Trophoblast cell (in vitro differentiated cells and primary cell): ENCODE measurements at regions not wholly inside any gene's neighbourhood (a gene's known extent, or its start where the extent isn't known, plus 50 kb on each side); places are given as distances from the start of the nearest gene placed in this dataset.
"Not testable (repeated sequence)": the region's sequence is repeated elsewhere in the genome, so short reads cannot be mapped to it uniquely, and the experiment has no call there.

Experiments
- DNase-seq, 2 donors: peaks; one replicate each; pipeline ENCODE4 v3.0.0-alpha.2; 2016
- H2AFZ ChIP-seq: 2 replicates; pipeline ENCODE4 v1.6.1; 2013; ENCODE audit warnings: low read length, moderate library complexity, mild to moderate bottlenecking; ENCODE audit not compliant: insufficient read depth, poor library complexity
- H2AK5ac ChIP-seq: 2 replicates; pipeline ENCODE4 v1.6.1; 2013; ENCODE audit warnings: mild to moderate bottlenecking, low read length
- H2BK120ac ChIP-seq: 2 replicates; pipeline ENCODE4 v1.6.1; 2013; ENCODE audit warnings: low read length, mild to moderate bottlenecking, moderate library complexity; ENCODE audit not compliant: insufficient read depth, poor library complexity
- H2BK12ac ChIP-seq: 2 replicates; pipeline ENCODE4 v1.6.1; 2013; ENCODE audit warnings: mild to moderate bottlenecking, low read length, moderate library complexity
- H2BK5ac ChIP-seq: 2 replicates; pipeline ENCODE4 v1.6.1; 2013; ENCODE audit warnings: low read length, low read depth, moderate library complexity, mild to moderate bottlenecking; ENCODE audit not compliant: poor library complexity
- H3K14ac ChIP-seq: 2 replicates; pipeline ENCODE4 v1.6.1; 2013; ENCODE audit warnings: mild to moderate bottlenecking, low read length
- H3K18ac ChIP-seq: 2 replicates; pipeline ENCODE4 v1.6.1; 2013; ENCODE audit warnings: mild to moderate bottlenecking, low read length
- H3K23ac ChIP-seq: 2 replicates; pipeline ENCODE4 v1.6.1; 2013; ENCODE audit warnings: low read length
- H3K27ac ChIP-seq: 2 replicates; pipeline ENCODE4 v1.5.1; 2013; ENCODE audit warnings: low read depth, mild to moderate bottlenecking, inconsistent platforms, low read length, moderate library complexity
- H3K27me3 ChIP-seq: 2 replicates; pipeline ENCODE4 v1.6.1; 2013; ENCODE audit warnings: inconsistent platforms, mild to moderate bottlenecking, low read length, moderate library complexity; ENCODE audit not compliant: insufficient read depth
- H3K36me3 ChIP-seq, 2 experiments: 1 replicate in 1 of 2; 2 replicates in 1 of 2; pipeline ENCODE4 v1.6.1; 2013; ENCODE audit warnings: low read length in 2 of 2, mild to moderate bottlenecking in 2 of 2, moderate library complexity in 1 of 2; ENCODE audit not compliant: insufficient read depth in 2 of 2, control insufficient read depth in 1 of 2
- H3K4ac ChIP-seq: 2 replicates; pipeline ENCODE4 v1.6.1; 2013; ENCODE audit warnings: low read depth, mild to moderate bottlenecking, low read length, moderate library complexity
- H3K4me1 ChIP-seq, 2 experiments: 1 replicate in 1 of 2; 2 replicates in 1 of 2; pipeline ENCODE4 v1.6.1; 2013; ENCODE audit warnings: low read length in 2 of 2, mild to moderate bottlenecking in 2 of 2, moderate library complexity in 1 of 2; ENCODE audit not compliant: insufficient read depth in 2 of 2, control insufficient read depth in 1 of 2
- H3K4me2 ChIP-seq: 2 replicates; pipeline ENCODE4 v1.6.1; 2013; ENCODE audit warnings: inconsistent platforms, mild to moderate bottlenecking, low read length, moderate library complexity
- H3K4me3 ChIP-seq: 2 replicates; pipeline ENCODE4 v1.5.1; 2013; ENCODE audit warnings: mild to moderate bottlenecking, low read depth, low read length, inconsistent platforms
- H3K79me1 ChIP-seq: one replicate; pipeline ENCODE4 v1.6.1; 2013; ENCODE audit warnings: low read length
- H3K79me2 ChIP-seq: 2 replicates; pipeline ENCODE4 v1.6.1; 2013; ENCODE audit warnings: low read length, mild to moderate bottlenecking; ENCODE audit not compliant: control insufficient read depth, insufficient read depth, poor library complexity
- H3K9ac ChIP-seq: 2 replicates; pipeline ENCODE4 v1.6.1; 2013; ENCODE audit warnings: mild to moderate bottlenecking, low read length
- H3K9me3 ChIP-seq: 2 replicates; pipeline ENCODE4 v1.6.1; 2013; ENCODE audit warnings: low read depth, mild to moderate bottlenecking, control low read depth, inconsistent platforms, low read length; ENCODE audit not compliant: insufficient read depth
- H4K12ac ChIP-seq: 2 replicates; pipeline ENCODE4 v1.6.1; 2013; ENCODE audit warnings: low read depth, mild to moderate bottlenecking, low read length, moderate library complexity
- H4K8ac ChIP-seq: 2 replicates; pipeline ENCODE4 v1.6.1; 2013; ENCODE audit warnings: low read depth, mild to moderate bottlenecking, low read length, moderate library complexity
- H4K91ac ChIP-seq: one replicate; pipeline ENCODE4 v1.6.1; 2013; ENCODE audit warnings: low read depth, mild to moderate bottlenecking, low read length, moderate library complexity
- WGBS: extraction: QIAGEN DNeasy Blood & Tissue Kit; methylation state at CpG from one replicate; pipeline ENCODE4 v1.1.7; 2013; ENCODE audit warnings: missing lambda C conversion rate; ENCODE audit not compliant: insufficient read length, insufficient coverage; ENCODE audit errors: extremely low coverage; 5-methylcytosine and 5-hydroxymethylcytosine counted together

DNA sequence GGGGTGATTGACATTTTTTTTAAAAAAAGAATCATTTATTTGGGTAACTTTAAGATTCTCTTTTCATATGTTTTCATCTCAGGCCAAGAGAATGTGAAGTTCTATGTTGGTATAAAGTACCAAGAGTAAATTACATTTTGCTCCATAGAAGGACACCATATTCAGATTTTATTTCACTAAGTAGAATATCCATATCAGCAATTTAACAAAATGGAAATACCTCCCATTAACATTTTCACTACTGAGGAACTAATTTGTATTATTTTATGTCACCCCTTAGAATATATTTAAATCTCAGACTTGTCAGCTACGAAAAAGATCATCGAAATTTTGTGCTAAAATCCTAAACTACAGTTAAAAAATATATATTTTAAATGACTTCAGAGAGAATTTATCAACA, 274.3 kb downstream of the SEMA3D start:
- H3K9ac ChIP-seq, result no peak overlapping the region
- no peak overlapping the region for H3K18ac ChIP-seq
- H4K12ac ChIP-seq, result no peak overlapping the region
- H3K4me1 ChIP-seq, result peaks cover 4% of the 10 kb centered on the region in 2 experiments
- H3K4ac ChIP-seq, result no peak overlapping the region
- H3K23ac ChIP-seq, result no peak overlapping the region
- WGBS, result no CpG with 5 or more reads among the region's 2 CpGs
- H3K4me3 ChIP-seq, result no peak overlapping the region
- no peak overlapping the region for H3K27ac ChIP-seq
- no peak for DNase-seq
- H4K8ac ChIP-seq, result no peak overlapping the region
- H3K4me2 ChIP-seq, result no peak overlapping the region
- H2AK5ac ChIP-seq, result no peak overlapping the region
- H3K27me3 ChIP-seq, result no peaks in the 10 kb centered on the region
- H3K79me1 ChIP-seq, result peaks cover 8% of the 10 kb centered on the region
- no peaks in the 10 kb centered on the region for H3K79me2 ChIP-seq
- no peak overlapping the region for H2AFZ ChIP-seq
- no peaks in the 10 kb centered on the region for H3K9me3 ChIP-seq
- no peak overlapping the region for H2BK120ac ChIP-seq
- no peak overlapping the region for H2BK5ac ChIP-seq
- no peak overlapping the region for H4K91ac ChIP-seq
- H2BK12ac ChIP-seq, result no peak overlapping the region
- H3K36me3 ChIP-seq, result no peaks in the 10 kb centered on the region
- H3K14ac ChIP-seq, result no peak overlapping the region

DNA sequence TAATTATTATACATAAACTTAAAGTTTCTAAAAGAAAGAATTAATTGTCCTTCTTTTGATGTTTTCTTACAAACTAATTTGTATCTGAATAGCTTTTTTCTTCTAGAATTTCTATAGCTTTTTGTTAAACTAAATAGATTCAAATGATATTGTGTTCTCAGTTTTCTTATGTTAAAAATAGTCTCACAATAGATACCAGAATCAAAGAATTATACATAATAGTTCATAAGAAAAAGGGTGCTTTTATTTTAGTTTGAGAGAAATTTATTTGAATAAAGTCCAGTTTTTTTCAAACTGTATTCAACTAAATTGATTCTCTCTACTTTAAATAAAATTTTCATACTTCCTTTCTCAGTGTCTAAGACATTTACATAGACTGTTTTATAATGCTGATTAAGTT, 274.8 kb downstream of the SEMA3D start:
- H3K4me2 ChIP-seq, result no peak overlapping the region
- H3K4ac ChIP-seq, result no peak overlapping the region
- DNase-seq, result no peak
- no peak overlapping the region for H4K12ac ChIP-seq
- H3K79me2 ChIP-seq, result no peaks in the 10 kb centered on the region
- H3K14ac ChIP-seq, result no peak overlapping the region
- H3K27me3 ChIP-seq, result no peaks in the 10 kb centered on the region
- H4K91ac ChIP-seq, result no peak overlapping the region
- H3K27ac ChIP-seq, result no peak overlapping the region
- no peak overlapping the region for H2AFZ ChIP-seq
- H3K23ac ChIP-seq, result no peak overlapping the region
- no peak overlapping the region for H4K8ac ChIP-seq
- peaks cover 8% of the 10 kb centered on the region for H3K79me1 ChIP-seq
- no peak overlapping the region for H3K18ac ChIP-seq
- no peak overlapping the region for H2AK5ac ChIP-seq
- H3K9me3 ChIP-seq, result no peaks in the 10 kb centered on the region
- no peak overlapping the region for H2BK120ac ChIP-seq
- H2BK12ac ChIP-seq, result no peak overlapping the region
- no peak overlapping the region for H2BK5ac ChIP-seq
- no peaks in the 10 kb centered on the region for H3K36me3 ChIP-seq
- H3K4me3 ChIP-seq, result no peak overlapping the region
- H3K9ac ChIP-seq, result no peak overlapping the region
- H3K4me1 ChIP-seq, result peaks cover 4% of the 10 kb centered on the region in 2 experiments

DNA sequence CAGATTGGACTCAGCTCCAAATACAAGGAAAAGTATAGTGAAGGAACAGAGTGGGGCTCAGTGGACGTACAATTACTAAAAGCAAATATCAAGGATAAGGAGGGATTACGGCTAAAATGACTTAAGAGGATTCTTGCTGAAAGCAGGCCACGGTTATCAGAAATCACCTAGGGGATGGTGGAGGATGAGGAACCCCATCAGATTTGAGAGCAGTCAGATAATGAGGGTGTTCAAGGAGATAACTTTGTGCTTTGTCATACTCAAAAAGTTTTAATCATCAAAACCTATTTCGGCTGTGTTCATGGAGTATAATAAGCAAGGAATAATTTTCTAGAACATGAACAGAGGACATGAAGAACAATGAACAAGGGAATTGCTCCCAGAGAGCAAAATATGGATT, 275.8 kb downstream of the SEMA3D start:
- H3K4ac ChIP-seq, result no peak overlapping the region
- no peak overlapping the region for H2BK120ac ChIP-seq
- no peak overlapping the region for H3K18ac ChIP-seq
- H3K4me2 ChIP-seq, result no peak overlapping the region
- H3K27me3 ChIP-seq, result no peaks in the 10 kb centered on the region
- no peak overlapping the region for H2BK12ac ChIP-seq
- no peak overlapping the region for H2BK5ac ChIP-seq
- H4K12ac ChIP-seq, result no peak overlapping the region
- H3K9me3 ChIP-seq, result no peaks in the 10 kb centered on the region
- H2AK5ac ChIP-seq, result no peak overlapping the region
- H3K23ac ChIP-seq, result no peak overlapping the region
- no peak overlapping the region for H3K14ac ChIP-seq
- no peak overlapping the region for H3K4me3 ChIP-seq
- no peaks in the 10 kb centered on the region for H3K79me2 ChIP-seq
- no peak overlapping the region for H2AFZ ChIP-seq
- H4K91ac ChIP-seq, result no peak overlapping the region
- no peak overlapping the region for H4K8ac ChIP-seq
- peaks cover 8% of the 10 kb centered on the region for H3K79me1 ChIP-seq
- no peak overlapping the region for H3K9ac ChIP-seq
- no peak for DNase-seq
- no peaks in the 10 kb centered on the region for H3K36me3 ChIP-seq
- no peak overlapping the region for H3K27ac ChIP-seq
- H3K4me1 ChIP-seq, result peaks cover 4% of the 10 kb centered on the region in 2 experiments
- no CpG with 5 or more reads among the region's 4 CpGs for WGBS

DNA sequence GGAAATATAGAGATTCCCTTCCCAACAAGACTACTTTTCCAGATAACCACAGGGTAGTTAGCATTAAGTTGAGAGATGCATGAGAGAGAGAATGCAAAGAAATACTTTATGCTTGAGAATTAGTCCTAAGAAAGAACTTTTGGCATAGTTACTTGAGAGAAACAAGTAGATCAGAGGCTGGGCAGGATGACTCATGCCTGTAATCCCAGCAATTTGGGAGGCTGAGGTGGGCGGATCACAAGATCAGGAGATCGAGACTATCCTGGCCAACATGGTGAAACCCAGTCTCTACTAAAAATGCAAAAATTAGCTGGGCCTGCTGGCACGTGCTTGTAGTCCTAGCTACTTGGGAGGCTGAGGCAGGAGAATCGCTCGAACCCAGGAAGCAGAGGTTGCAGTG, 276.5 kb downstream of the SEMA3D start:
- not testable (repeated sequence) for H3K27me3 ChIP-seq, H3K79me2 ChIP-seq, H3K18ac ChIP-seq, H3K36me3 ChIP-seq, H3K9ac ChIP-seq, H3K23ac ChIP-seq, H3K27ac ChIP-seq, H2AK5ac ChIP-seq, H3K4me3 ChIP-seq, H2BK120ac ChIP-seq, H4K91ac ChIP-seq, H3K4me2 ChIP-seq, H3K4me1 ChIP-seq, H4K12ac ChIP-seq, H3K9me3 ChIP-seq, H3K14ac ChIP-seq, H3K79me1 ChIP-seq, H3K4ac ChIP-seq, H2AFZ ChIP-seq
- Histone ChIP-seq H2BK12ac (peak overlapping the region; percentile 91), H4K8ac (peak overlapping the region; percentile 47), H2BK5ac (peak overlapping the region; percentile 49)
- no CpG with 5 or more reads among the region's 5 CpGs for WGBS
- peak in 1 of 2 donors; percentile 52 for DNase-seq
